Neutrophil (primary cell): ENCODE measurements at regions not wholly inside any gene's neighbourhood (a gene's known extent, or its start where the extent isn't known, plus 50 kb on each side); places are given as distances from the start of the nearest gene placed in this dataset.

ENCODE experiments used
- H3K27ac ChIP-seq: fragments of 200-600 bp; sonication (generic); 2 replicates; pipeline ENCODE4 v1.5.1; 2016; ENCODE audit warnings: mild to moderate bottlenecking, moderate library complexity
- H3K27me3 ChIP-seq: fragments of 200-600 bp; sonication (generic); 2 replicates; pipeline ENCODE4 v1.6.0; 2016; ENCODE audit warnings: mild to moderate bottlenecking
- H3K36me3 ChIP-seq: fragments of 200-600 bp; sonication (generic); 2 replicates; pipeline ENCODE4 v1.5.1; 2017
- H3K4me1 ChIP-seq, 2 experiments: fragments of 200-600 bp in 1 of 2; sonication (generic) in 1 of 2; 1 replicate in 1 of 2; 2 replicates in 1 of 2; pipeline versions ENCODE4 v1.5.1 to v1.6.1; 2013 to 2016; ENCODE audit warnings: low read depth in 1 of 2, low read length in 1 of 2, mild to moderate bottlenecking in 1 of 2, moderate library complexity in 1 of 2; ENCODE audit not compliant: control insufficient read depth in 1 of 2, insufficient read depth in 1 of 2
- H3K4me3 ChIP-seq, 2 experiments: fragments of 200-600 bp in 1 of 2; sonication (generic) in 1 of 2; 1 replicate in 1 of 2; 2 replicates in 1 of 2; pipeline ENCODE4 v1.5.1; 2013 to 2016; ENCODE audit warnings: low read depth in 1 of 2, low read length in 1 of 2, mild to moderate bottlenecking in 1 of 2, moderate library complexity in 1 of 2
- H3K9me3 ChIP-seq: fragments of 200-600 bp; sonication (generic); 2 replicates; pipeline ENCODE4 v1.5.1; 2016
- TF ChIP-seq, protein P1 (sequence below): fragments of 200-600 bp; sonication (generic); IDR thresholded peaks from 2 replicates; pipeline ENCODE4 v1.5.1; 2016; ENCODE audit warnings: antibody characterized with exemption

DNA sequence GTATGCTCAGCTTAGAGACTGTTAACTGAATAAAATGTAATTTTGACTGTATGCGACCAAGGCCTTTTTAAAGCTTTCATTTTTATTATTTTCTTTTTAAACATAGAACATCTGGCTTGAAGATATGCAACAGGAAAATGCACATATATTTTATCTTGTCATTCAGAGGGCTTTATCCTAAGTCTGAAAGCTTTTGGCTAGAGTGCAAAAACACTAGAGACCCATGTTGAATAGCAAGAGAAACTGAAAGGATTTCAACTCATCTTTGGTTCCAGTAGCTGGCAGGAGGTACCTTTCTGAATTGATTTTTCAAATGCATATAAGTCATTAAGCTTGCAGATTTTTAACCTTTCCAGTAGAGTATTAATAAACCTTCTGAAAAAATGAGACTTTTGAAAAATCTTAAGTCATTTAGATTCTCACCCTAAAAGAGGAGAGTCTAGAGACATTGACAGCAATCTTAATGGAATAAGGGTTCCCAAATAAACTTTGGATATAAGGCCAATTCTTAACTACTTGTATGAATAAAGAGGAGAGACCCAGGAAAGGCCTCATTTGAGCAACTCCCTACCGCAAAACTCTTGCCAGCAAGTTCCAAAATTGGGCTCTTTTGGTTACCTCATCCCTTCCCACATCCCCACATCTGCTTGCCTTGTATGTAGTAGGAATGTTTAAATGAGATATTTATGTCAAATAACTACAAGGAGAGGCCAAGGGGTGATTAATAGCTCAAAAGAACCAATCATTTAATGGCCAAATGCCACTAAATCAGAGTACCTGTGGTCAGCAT lies 454.4 kb downstream of the HTR7 start:
- Histone ChIP-seq H3K27me3 (no peaks in the 10 kb centered on the region), H3K36me3 (no peaks in the 10 kb centered on the region), H3K4me1 (no peaks in the 10 kb centered on the region), H3K9me3 (no peaks in the 10 kb centered on the region), H3K27ac (no peak overlapping the region), H3K4me3 (no peak overlapping the region)
- TF ChIP-seq, protein P1, sequence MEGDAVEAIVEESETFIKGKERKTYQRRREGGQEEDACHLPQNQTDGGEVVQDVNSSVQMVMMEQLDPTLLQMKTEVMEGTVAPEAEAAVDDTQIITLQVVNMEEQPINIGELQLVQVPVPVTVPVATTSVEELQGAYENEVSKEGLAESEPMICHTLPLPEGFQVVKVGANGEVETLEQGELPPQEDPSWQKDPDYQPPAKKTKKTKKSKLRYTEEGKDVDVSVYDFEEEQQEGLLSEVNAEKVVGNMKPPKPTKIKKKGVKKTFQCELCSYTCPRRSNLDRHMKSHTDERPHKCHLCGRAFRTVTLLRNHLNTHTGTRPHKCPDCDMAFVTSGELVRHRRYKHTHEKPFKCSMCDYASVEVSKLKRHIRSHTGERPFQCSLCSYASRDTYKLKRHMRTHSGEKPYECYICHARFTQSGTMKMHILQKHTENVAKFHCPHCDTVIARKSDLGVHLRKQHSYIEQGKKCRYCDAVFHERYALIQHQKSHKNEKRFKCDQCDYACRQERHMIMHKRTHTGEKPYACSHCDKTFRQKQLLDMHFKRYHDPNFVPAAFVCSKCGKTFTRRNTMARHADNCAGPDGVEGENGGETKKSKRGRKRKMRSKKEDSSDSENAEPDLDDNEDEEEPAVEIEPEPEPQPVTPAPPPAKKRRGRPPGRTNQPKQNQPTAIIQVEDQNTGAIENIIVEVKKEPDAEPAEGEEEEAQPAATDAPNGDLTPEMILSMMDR: no peak

DNA sequence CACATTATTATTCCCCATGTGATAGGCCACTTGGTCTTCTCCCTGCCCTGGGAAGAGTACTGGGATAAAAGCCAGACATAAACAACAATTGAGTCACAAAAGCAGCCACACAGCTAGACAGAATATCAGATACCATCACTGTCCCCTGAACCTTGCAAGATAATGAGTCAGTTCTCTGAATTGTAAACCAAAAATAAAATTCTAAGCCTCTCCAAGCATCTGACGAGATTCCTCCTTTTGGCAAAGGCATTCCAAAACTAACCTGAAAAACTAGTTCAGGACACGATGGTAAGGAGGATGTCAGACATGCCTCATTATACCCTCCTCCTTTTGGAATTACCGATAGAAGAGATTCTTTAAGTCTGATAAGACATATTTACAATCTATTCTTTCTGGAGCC lies 450.7 kb downstream of the HTR7 start:
- Histone ChIP-seq H3K27me3 (no peaks in the 10 kb centered on the region), H3K9me3 (no peaks in the 10 kb centered on the region), H3K27ac (no peak overlapping the region), H3K4me1 (no peaks in the 10 kb centered on the region), H3K4me3 (no peak overlapping the region), H3K36me3 (no peaks in the 10 kb centered on the region)
- TF ChIP-seq, protein P1: no peak

GRCh38 chr10:90407851-90408250 lies 450.0 kb downstream of the HTR7 start:
- Histone ChIP-seq H3K27me3 (no peaks in the 10 kb centered on the region), H3K4me1 (no peaks in the 10 kb centered on the region), H3K4me3 (no peak overlapping the region), H3K27ac (no peak overlapping the region), H3K36me3 (no peaks in the 10 kb centered on the region), H3K9me3 (no peaks in the 10 kb centered on the region)
- TF ChIP-seq, protein P1: no peak

GRCh38 chr10:90412582-90412981 lies 445.3 kb downstream of the HTR7 start:
- no peaks in the 10 kb centered on the region for H3K9me3 ChIP-seq
- H3K27me3 ChIP-seq: no peaks in the 10 kb centered on the region
- no peaks in the 10 kb centered on the region for H3K4me1 ChIP-seq
- TF ChIP-seq, protein P1: no peak
- H3K27ac ChIP-seq: no peak overlapping the region
- H3K4me3 ChIP-seq: no peak overlapping the region
- no peaks in the 10 kb centered on the region for H3K36me3 ChIP-seq

DNA sequence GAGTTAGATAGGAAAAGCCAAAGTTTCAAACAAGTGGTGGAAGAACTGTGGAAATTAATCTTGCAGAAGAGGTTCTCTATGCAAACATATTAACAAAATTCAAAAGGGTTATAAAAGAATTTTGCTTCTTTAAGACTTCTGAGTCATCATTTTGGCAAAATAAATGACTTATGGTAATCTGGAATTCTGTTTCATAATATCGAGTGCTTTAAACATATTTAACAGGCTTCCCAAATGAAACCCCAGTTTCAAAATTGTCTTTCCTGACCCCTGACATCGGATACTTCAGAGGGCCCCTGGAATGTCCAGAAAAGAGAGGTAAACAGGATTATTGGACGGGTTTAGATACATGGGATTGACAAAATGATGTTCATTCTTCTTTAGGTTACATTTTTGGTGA lies 444.6 kb downstream of the HTR7 start:
- no peak overlapping the region for H3K27ac ChIP-seq
- no peaks in the 10 kb centered on the region for H3K36me3 ChIP-seq
- H3K27me3 ChIP-seq: no peaks in the 10 kb centered on the region
- TF ChIP-seq, protein P1: no peak
- no peaks in the 10 kb centered on the region for H3K4me1 ChIP-seq
- H3K4me3 ChIP-seq: no peak overlapping the region
- H3K9me3 ChIP-seq: no peaks in the 10 kb centered on the region
